Cardiac septum (tissue), 1 donor: ENCODE measurements at regions not wholly inside any gene's neighbourhood (a gene's known extent, or its start where the extent isn't known, plus 50 kb on each side); places are given as distances from the start of the nearest gene placed in this dataset.
A peak's percentile ranks its signal among the peaks of the same experiment; 100 is the strongest.

Source experiments
- DNase-seq: peaks from one replicate; pipeline ENCODE4 v3.0.0-alpha.2; 2020; ENCODE audit warnings: low spot score
- intact Hi-C: fragments of 100-400 bp; cut with DNase I; formaldehyde crosslinking; loops from one replicate; pipeline ENCODE4 v1.14.0; 2022
- microRNA-seq: library from miRNA; unstranded; fragments of <30 nt; microRNA quantifications from one replicate; pipeline ENCODE4 v1.2.0, GENCODE V29; 2020
- donor health status: DM: no; HTN: no; CAD: no.

GRCh38 chr1:199970125-199970524 is 57.4 kb upstream of the NR5A2 start:
- DNase-seq = no peak
- intact Hi-C loops = no loop called here

DNA sequence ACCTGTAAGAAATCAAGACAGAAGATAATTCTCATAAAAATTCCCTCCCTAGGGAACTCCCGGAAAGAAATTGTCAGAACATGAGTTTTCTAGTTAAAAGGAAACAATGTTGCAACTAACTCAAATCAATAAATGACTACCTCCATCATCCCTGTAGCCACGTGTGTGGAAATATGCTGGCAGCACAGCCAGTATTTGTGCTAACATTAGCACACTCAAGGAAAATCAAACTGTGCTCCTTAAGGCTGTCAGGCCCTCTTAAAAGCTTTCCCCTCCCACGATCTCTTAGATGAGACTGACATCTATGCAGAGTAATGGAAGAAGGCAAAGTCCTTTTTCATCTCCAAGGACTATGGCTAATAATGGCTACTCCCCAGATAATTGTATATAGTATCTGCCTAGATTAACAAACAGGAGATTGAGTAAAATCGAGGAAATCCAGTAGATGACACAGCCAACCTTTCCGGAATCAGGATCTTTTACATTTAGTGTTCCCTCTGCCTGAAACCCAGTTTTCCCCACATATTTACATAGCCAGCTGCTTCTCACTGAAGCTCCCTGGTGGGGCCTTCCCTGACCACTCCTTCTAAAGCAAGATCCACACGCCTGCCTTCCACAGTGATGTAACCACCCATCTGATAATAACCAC is 50.9 kb upstream of the NR5A2 start:
- no peak for DNase-seq
- intact Hi-C loops = no loop called here

Small RNA genes in the stretch of these regions (microRNA-seq; reads per million reads assigned to microRNA genes)
- gene MIR181A1 (294 reads per million, percentile 69 among the genes with 10 or more reads in this experiment), gene MIR181B1 (1.8 reads per million)
